ENCODE measurements at regions not wholly inside any gene's neighbourhood (a gene's known extent, or its start where the extent isn't known, plus 50 kb on each side); places are given as distances from the start of the nearest gene placed in this dataset.

- Histone ChIP-seq H3K9me3 (no peaks in the 10 kb centered on the region), H3K36me3 (ENCODE audit: low read depth) (no peaks in the 10 kb centered on the region), H3K4me1 (ENCODE audit: low read depth) (no peaks in the 10 kb centered on the region), H3K4me3 (no peak overlapping the region)
- DNase-seq (no peak), ATAC-seq (no peak)
- no peak for TF ChIP-seq CTCF (IDR thresholded peaks at IDR 0.05)
- intact Hi-C loops (cut with DNase I, micrococcal nuclease), result no loop called here
These were observed 490.6 kb downstream of the IRS1 start for GRCh38 chr2:226308986-226309385.

- Histone ChIP-seq H3K36me3 (ENCODE audit: low read depth) (no peaks in the 10 kb centered on the region), H3K4me1 (ENCODE audit: low read depth) (no peaks in the 10 kb centered on the region), H3K4me3 (no peak overlapping the region), H3K9me3 (no peaks in the 10 kb centered on the region)
- TF ChIP-seq CTCF (IDR thresholded peaks at IDR 0.05), result no peak
- ATAC-seq, result no peak
- no peak for DNase-seq
- intact Hi-C loops (cut with DNase I, micrococcal nuclease), result no loop called here
These were observed 491.3 kb downstream of the IRS1 start for GRCh38 chr2:226308323-226308680.

GRCh38 chr2:226307487-226308322 lies 491.9 kb downstream of the IRS1 start:
- DNase-seq, result peak in 1 of 3 donors; percentile 3
- Histone ChIP-seq H3K9me3 (no peaks in the 10 kb centered on the region), H3K36me3 (ENCODE audit: low read depth) (no peaks in the 10 kb centered on the region), H3K4me1 (ENCODE audit: low read depth) (no peaks in the 10 kb centered on the region), H3K4me3 (no peak overlapping the region)
- no peak for ATAC-seq
- no peak for TF ChIP-seq CTCF (IDR thresholded peaks at IDR 0.05)
- intact Hi-C loops (cut with DNase I, micrococcal nuclease), result no loop called here

- DNase-seq (no peak), ATAC-seq (no peak)
- Histone ChIP-seq H3K4me1 (ENCODE audit: low read depth) (no peaks in the 10 kb centered on the region), H3K9me3 (no peaks in the 10 kb centered on the region), H3K36me3 (ENCODE audit: low read depth) (no peaks in the 10 kb centered on the region), H3K4me3 (no peak overlapping the region)
- TF ChIP-seq CTCF (IDR thresholded peaks at IDR 0.05), result no peak
- intact Hi-C loops (cut with DNase I, micrococcal nuclease), result no loop called here
These were observed 492.7 kb downstream of the IRS1 start for GRCh38 chr2:226306969-226307368.

GRCh38 chr2:226304308-226304707 lies 495.3 kb downstream of the IRS1 start:
- no peak for DNase-seq
- no peak for TF ChIP-seq CTCF (IDR thresholded peaks at IDR 0.05)
- intact Hi-C loops (cut with DNase I, micrococcal nuclease), result no loop called here
- ATAC-seq, result no peak
- Histone ChIP-seq H3K36me3 (ENCODE audit: low read depth) (no peaks in the 10 kb centered on the region), H3K4me3 (no peak overlapping the region), H3K9me3 (no peaks in the 10 kb centered on the region), H3K4me1 (ENCODE audit: low read depth) (no peaks in the 10 kb centered on the region)
